ENCODE measurements at regions not wholly inside any gene's neighbourhood (a gene's known extent, or its start where the extent isn't known, plus 50 kb on each side); places are given as distances from the start of the nearest gene placed in this dataset.

- intact Hi-C loops (cut with DNase I) = no loop called here
- Histone ChIP-seq H3K9me3 (no peaks in the 10 kb centered on the region), H3K27ac (no peak overlapping the region), H3K36me3 (no peaks in the 10 kb centered on the region), H3K4me3 (no peak overlapping the region), H3K27me3 (no peaks in the 10 kb centered on the region), H3K4me1 (no peaks in the 10 kb centered on the region)
- DNase-seq (ENCODE audit: low spot score in 2 of 2) = no peak
- TF ChIP-seq, protein P1, sequence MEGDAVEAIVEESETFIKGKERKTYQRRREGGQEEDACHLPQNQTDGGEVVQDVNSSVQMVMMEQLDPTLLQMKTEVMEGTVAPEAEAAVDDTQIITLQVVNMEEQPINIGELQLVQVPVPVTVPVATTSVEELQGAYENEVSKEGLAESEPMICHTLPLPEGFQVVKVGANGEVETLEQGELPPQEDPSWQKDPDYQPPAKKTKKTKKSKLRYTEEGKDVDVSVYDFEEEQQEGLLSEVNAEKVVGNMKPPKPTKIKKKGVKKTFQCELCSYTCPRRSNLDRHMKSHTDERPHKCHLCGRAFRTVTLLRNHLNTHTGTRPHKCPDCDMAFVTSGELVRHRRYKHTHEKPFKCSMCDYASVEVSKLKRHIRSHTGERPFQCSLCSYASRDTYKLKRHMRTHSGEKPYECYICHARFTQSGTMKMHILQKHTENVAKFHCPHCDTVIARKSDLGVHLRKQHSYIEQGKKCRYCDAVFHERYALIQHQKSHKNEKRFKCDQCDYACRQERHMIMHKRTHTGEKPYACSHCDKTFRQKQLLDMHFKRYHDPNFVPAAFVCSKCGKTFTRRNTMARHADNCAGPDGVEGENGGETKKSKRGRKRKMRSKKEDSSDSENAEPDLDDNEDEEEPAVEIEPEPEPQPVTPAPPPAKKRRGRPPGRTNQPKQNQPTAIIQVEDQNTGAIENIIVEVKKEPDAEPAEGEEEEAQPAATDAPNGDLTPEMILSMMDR (IDR thresholded peaks at IDR 0.05) = no peak
Measured at GRCh38 chr5:40334242-40334635, 345.5 kb upstream of the PTGER4 start.

DNA sequence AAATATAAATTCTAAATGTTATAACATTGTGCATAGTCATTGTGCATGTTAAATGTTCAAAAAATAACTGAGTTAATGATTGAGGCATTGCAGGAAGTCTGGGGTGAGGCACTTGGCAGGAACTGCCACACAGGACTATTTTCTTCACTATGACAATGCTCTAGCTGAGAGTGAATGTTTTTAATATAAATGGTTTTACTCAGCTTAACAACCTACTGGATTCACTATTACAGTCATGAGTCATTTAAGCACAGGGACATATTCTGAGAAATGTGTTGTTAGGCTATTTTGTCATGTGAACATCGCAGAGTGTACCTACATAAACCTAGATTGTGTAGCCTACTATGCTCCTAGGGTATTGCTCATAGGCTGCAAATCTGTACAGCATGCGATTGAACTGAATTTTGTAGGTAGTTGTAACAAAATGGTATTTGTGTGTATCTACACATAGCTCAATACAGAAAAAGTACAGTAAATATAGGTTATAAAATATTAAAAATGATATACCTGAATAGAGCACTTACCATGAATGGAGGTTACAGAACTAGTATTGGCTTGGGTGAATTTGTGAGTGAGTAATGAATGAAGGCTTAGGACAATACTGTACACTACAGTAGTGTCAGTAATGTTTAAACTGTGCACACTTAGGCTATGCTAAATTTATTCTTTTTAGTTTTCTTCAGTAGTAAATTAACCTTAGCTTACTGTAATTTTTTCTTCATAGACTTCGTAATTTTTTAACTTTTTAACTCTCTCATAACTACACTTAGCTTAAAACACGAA, 346.1 kb upstream of the PTGER4 start:
- no peak overlapping the region for H3K27ac ChIP-seq
- TF ChIP-seq, protein P1 (IDR thresholded peaks at IDR 0.05) = no peak
- intact Hi-C loops (cut with DNase I) = no loop called here

GRCh38 chr5:40332970-40333369, 346.7 kb upstream of the PTGER4 start:
- Histone ChIP-seq H3K27me3 (no peaks in the 10 kb centered on the region), H3K4me1 (no peaks in the 10 kb centered on the region), H3K36me3 (no peaks in the 10 kb centered on the region), H3K4me3 (no peak overlapping the region), H3K27ac (no peak overlapping the region), H3K9me3 (no peaks in the 10 kb centered on the region)
- TF ChIP-seq, protein P1 (IDR thresholded peaks at IDR 0.05) = no peak
- intact Hi-C loops (cut with DNase I) = no loop called here
- no peak for DNase-seq (ENCODE audit: low spot score in 2 of 2)

More for the DNA sequence above, 346.1 kb upstream of the PTGER4 start:
- Histone ChIP-seq H3K4me3 (no peak overlapping the region), H3K9me3 (no peaks in the 10 kb centered on the region), H3K36me3 (no peaks in the 10 kb centered on the region), H3K27me3 (no peaks in the 10 kb centered on the region), H3K4me1 (no peaks in the 10 kb centered on the region)
- DNase-seq (ENCODE audit: low spot score in 2 of 2) = no peak

- TF ChIP-seq, protein P1 (IDR thresholded peaks at IDR 0.05) = no peak
- Histone ChIP-seq H3K4me3 (no peak overlapping the region), H3K4me1 (no peaks in the 10 kb centered on the region), H3K27me3 (no peaks in the 10 kb centered on the region), H3K9me3 (no peaks in the 10 kb centered on the region), H3K27ac (no peak overlapping the region), H3K36me3 (no peaks in the 10 kb centered on the region)
- intact Hi-C loops (cut with DNase I) = no loop called here
- no peak for DNase-seq (ENCODE audit: low spot score in 2 of 2)
Measured at GRCh38 chr5:40331616-40332015, 348.1 kb upstream of the PTGER4 start.

DNA sequence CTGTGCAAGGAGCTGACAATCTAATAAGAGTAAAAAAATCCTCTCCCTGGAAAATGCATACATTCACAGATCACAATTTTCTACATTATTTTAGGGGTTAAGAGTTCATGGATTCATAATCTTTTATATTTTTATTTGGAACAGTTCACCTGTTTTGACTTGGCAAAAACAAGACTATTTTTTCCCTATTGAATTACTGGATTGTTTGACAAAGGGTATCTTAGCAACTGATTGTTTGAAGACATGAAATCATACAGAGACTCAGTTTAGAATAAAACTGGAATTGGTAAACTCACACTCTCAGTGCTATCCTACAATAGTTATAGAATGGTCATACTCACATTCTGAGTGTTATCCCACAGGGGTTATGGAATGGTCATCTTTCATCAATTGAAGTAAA, 358.2 kb upstream of the PTGER4 start:
- no peak for DNase-seq (ENCODE audit: low spot score in 2 of 2)
- TF ChIP-seq, protein P1 (IDR thresholded peaks at IDR 0.05) = no peak

More for the DNA sequence above, 358.2 kb upstream of the PTGER4 start:
- H3K4me1 ChIP-seq = no peaks in the 10 kb centered on the region
- H3K36me3 ChIP-seq = no peaks in the 10 kb centered on the region
- intact Hi-C loops (cut with DNase I) = no loop called here
- H3K9me3 ChIP-seq = no peaks in the 10 kb centered on the region
- no peak overlapping the region for H3K4me3 ChIP-seq
- no peak overlapping the region for H3K27ac ChIP-seq
- H3K27me3 ChIP-seq = no peaks in the 10 kb centered on the region

Measured in ascending aorta (tissue), 2 donors.